Sigmoid colon (tissue), 6 donors: ENCODE measurements at regions not wholly inside any gene's neighbourhood (a gene's known extent, or its start where the extent isn't known, plus 50 kb on each side); places are given as distances from the start of the nearest gene placed in this dataset.

Experiments
- DNase-seq: peaks from one replicate; pipeline ENCODE4 v3.0.0-alpha.2; 2019
- H3K27ac ChIP-seq, 4 donors: fragments of 200-600 bp; sonication (generic); one replicate each; pipeline ENCODE4 v1.5.1; 2016 to 2019; ENCODE audit warnings: mild to moderate bottlenecking in 1 of 4
- H3K27me3 ChIP-seq, 3 donors: fragments of 200-600 bp; sonication (generic); one replicate each; pipeline ENCODE4 v1.5.1; 2019; ENCODE audit warnings: mild to moderate bottlenecking in 1 of 3
- H3K36me3 ChIP-seq, 4 donors: fragments of 200-600 bp; sonication (generic); one replicate each; pipeline ENCODE4 v1.5.1; 2016 to 2019
- H3K4me1 ChIP-seq, 4 donors: fragments of 200-600 bp; sonication (generic); one replicate each; pipeline ENCODE4 v1.5.1; 2017 to 2019
- H3K4me3 ChIP-seq, 4 donors: fragments of 200-600 bp; sonication (generic); one replicate each; pipeline ENCODE4 v1.5.1; 2017 to 2019; ENCODE audit warnings: mild to moderate bottlenecking in 2 of 4, moderate library complexity in 1 of 4
- H3K9me3 ChIP-seq, 4 donors: fragments of 200-600 bp in 3 of 4; sonication (generic) in 3 of 4; one replicate each; pipeline versions ENCODE4 v1.5.1 to v1.6.1; 2013 to 2019
- CTCF ChIP-seq, 4 experiments: fragments of 450-650 bp in 3 of 4; fragments of 200-600 bp in 1 of 4; IDR thresholded peaks; one replicate each; pipeline ENCODE4 v1.5.1; 2016 to 2019; ENCODE audit warnings: antibody characterized with exemption in 4 of 4, mild to moderate bottlenecking in 3 of 4, moderate library complexity in 2 of 4
- EP300 ChIP-seq, 4 donors: sonication (generic); formaldehyde crosslinking; IDR thresholded peaks; one replicate each; pipeline ENCODE4 v1.6.1; 2017; ENCODE audit warnings: antibody characterized with exemption in 4 of 4
- POLR2A ChIP-seq, 2 donors: fragments of 450-650 bp; IDR thresholded peaks; one replicate each; pipeline ENCODE4 v1.6.1; 2016; ENCODE audit warnings: antibody characterized with exemption in 2 of 2, mild to moderate bottlenecking in 2 of 2, moderate library complexity in 2 of 2
- POLR2AphosphoS5 ChIP-seq, 4 donors: sonication (generic); formaldehyde crosslinking; IDR thresholded peaks; one replicate each; pipeline ENCODE4 v1.6.1; 2017; ENCODE audit warnings: antibody characterized with exemption in 4 of 4
- WGBS, 2 donors: extraction: QIAGEN DNeasy Blood & Tissue Kit; methylation state at CpG; one replicate each; pipeline ENCODE4 v1.1.7; 2013; 5-methylcytosine and 5-hydroxymethylcytosine counted together
- intact Hi-C: fragments of 100-400 bp; cut with DNase I; formaldehyde crosslinking; loops from one replicate; pipeline ENCODE4 v1.15.1; 2023
- donor health status: healthy with polysubstance abuse.
- donor health status: healthy.

- H3K4me3 ChIP-seq, result no peak overlapping the region
- H3K27me3 ChIP-seq, result no peaks in the 10 kb centered on the region
- intact Hi-C loops, result no loop called here
- TF ChIP-seq POLR2AphosphoS5 (IDR thresholded peaks at IDR 0.05) (no peak), CTCF (IDR thresholded peaks at IDR 0.05) (no peak), POLR2A (IDR thresholded peaks at IDR 0.05) (no peak), EP300 (IDR thresholded peaks at IDR 0.05) (no peak)
- DNase-seq, result no peak
- no peaks in the 10 kb centered on the region for H3K36me3 ChIP-seq
- H3K27ac ChIP-seq, result no peak overlapping the region
- no peaks in the 10 kb centered on the region for H3K9me3 ChIP-seq
- peaks cover 0 to 8% (median 4%) of the 10 kb centered on the region in 4 donors for H3K4me1 ChIP-seq
Observed at GRCh38 chr5:114252226-114252625, 109.6 kb upstream of the KCNN2 start.

GRCh38 chr5:114255260-114255659 is 106.6 kb upstream of the KCNN2 start:
- intact Hi-C loops, result no loop called here
- no peak for TF ChIP-seq POLR2A (IDR thresholded peaks at IDR 0.05)
- H3K36me3 ChIP-seq, result no peaks in the 10 kb centered on the region
- WGBS, 2 donors, result 22 to 38% methylated on average over 3 of the region's 3 CpGs
- peaks cover 0 to 3% (median under 1%) of the 10 kb centered on the region in 4 donors for H3K4me1 ChIP-seq
- no peaks in the 10 kb centered on the region for H3K27me3 ChIP-seq
- H3K4me3 ChIP-seq, result no peak overlapping the region
- DNase-seq, result no peak
- no peak overlapping the region for H3K27ac ChIP-seq
- no peaks in the 10 kb centered on the region for H3K9me3 ChIP-seq

GRCh38 chr5:114261989-114262388 is 99.9 kb upstream of the KCNN2 start:
- Histone ChIP-seq H3K4me3 (no peak overlapping the region), H3K9me3 (no peaks in the 10 kb centered on the region), H3K27ac (no peak overlapping the region), H3K4me1 (no peaks in the 10 kb centered on the region), H3K27me3 (no peaks in the 10 kb centered on the region), H3K36me3 (no peaks in the 10 kb centered on the region)
- no peak for TF ChIP-seq CTCF (IDR thresholded peaks at IDR 0.05)
- no peak for TF ChIP-seq POLR2AphosphoS5 (IDR thresholded peaks at IDR 0.05)
- TF ChIP-seq POLR2A (IDR thresholded peaks at IDR 0.05), result no peak
- TF ChIP-seq EP300 (IDR thresholded peaks at IDR 0.05), result no peak
- DNase-seq, result no peak
- 71 to 78% methylated on average over 3 of the region's 3 CpGs for WGBS, 2 donors
- intact Hi-C loops, result no loop called here

- TF ChIP-seq POLR2A (IDR thresholded peaks at IDR 0.05) (no peak), EP300 (IDR thresholded peaks at IDR 0.05) (no peak), POLR2AphosphoS5 (IDR thresholded peaks at IDR 0.05) (no peak), CTCF (IDR thresholded peaks at IDR 0.05) (no peak)
- 39 to 63% methylated on average over 2 of the region's 2 CpGs for WGBS, 2 donors
- H3K4me1 ChIP-seq, result no peaks in the 10 kb centered on the region
- H3K27ac ChIP-seq, result no peak overlapping the region
- intact Hi-C loops, result no loop called here
- no peak for DNase-seq
- H3K9me3 ChIP-seq, result no peaks in the 10 kb centered on the region
- H3K4me3 ChIP-seq, result no peak overlapping the region
- H3K27me3 ChIP-seq, result no peaks in the 10 kb centered on the region
- no peaks in the 10 kb centered on the region for H3K36me3 ChIP-seq
Observed at GRCh38 chr5:114265432-114266060, 96.3 kb upstream of the KCNN2 start.

GRCh38 chr5:114266374-114266773 is 95.5 kb upstream of the KCNN2 start:
- H3K4me1 ChIP-seq, result no peaks in the 10 kb centered on the region
- H3K9me3 ChIP-seq, result no peaks in the 10 kb centered on the region
- intact Hi-C loops, result no loop called here
- TF ChIP-seq POLR2A (IDR thresholded peaks at IDR 0.05) (no peak), CTCF (IDR thresholded peaks at IDR 0.05) (no peak), EP300 (IDR thresholded peaks at IDR 0.05) (no peak), POLR2AphosphoS5 (IDR thresholded peaks at IDR 0.05) (no peak)
- no peak overlapping the region for H3K27ac ChIP-seq
- WGBS, 2 donors, result 85 to 95% methylated on average over 1 of the region's 1 CpG
- DNase-seq, result no peak
- no peaks in the 10 kb centered on the region for H3K36me3 ChIP-seq
- H3K27me3 ChIP-seq, result no peaks in the 10 kb centered on the region
- H3K4me3 ChIP-seq, result no peak overlapping the region
